PC-3 (cell line): ENCODE measurements at regions not wholly inside any gene's neighbourhood (a gene's known extent, or its start where the extent isn't known, plus 50 kb on each side); places are given as distances from the start of the nearest gene placed in this dataset.

Experiments
- ATAC-seq: fragments of 200-7000 bp; cut with Tn5 transposase; 2 replicates; pipeline ENCODE4 v1.9.1; 2020; ENCODE audit warnings: mild to moderate bottlenecking, moderate library complexity
- BruUV-seq: library from RNA; stranded (reverse); fragments of 400-500 nt; replicated peaks from 2 replicates; lab custom pipeline; 2021; lab: Mats Ljungman, UMichigan
- CTCF ChIA-PET: fragments of 300-600 bp; sonication (Branson Sonifier 250); formaldehyde crosslinking; loops from one replicate; lab custom pipeline; 2022; ENCODE audit warnings: antibody characterized with exemption; lab: Charles Lee
- POLR2A ChIA-PET: fragments of 300-600 bp; sonication (Branson Sonifier 250); formaldehyde crosslinking; loops from one replicate; lab custom pipeline; 2022; ENCODE audit warnings: antibody characterized with exemption; ENCODE audit not compliant: unreplicated experiment; lab: Charles Lee
- DNase-seq: peaks from one replicate; pipeline ENCODE4 v3.0.0-alpha.2; 2015
- H2AFZ ChIP-seq: fragments of 300-600 bp; sonication (generic); 2 replicates; pipeline ENCODE4 v1.6.0; 2016; ENCODE audit warnings: antibody characterized with exemption, low read length
- H3F3A ChIP-seq: fragments of 300-600 bp; sonication (generic); one replicate; pipeline ENCODE4 v1.6.0; 2017; ENCODE audit warnings: antibody characterized with exemption, low read length, control low read depth, mild to moderate bottlenecking; ENCODE audit not compliant: unreplicated experiment
- H3K27ac ChIP-seq: fragments of 300-600 bp; sonication (generic); 2 replicates; pipeline ENCODE4 v1.5.1; 2016; ENCODE audit warnings: mild to moderate bottlenecking, low read length
- H3K27me3 ChIP-seq: fragments of 300-600 bp; sonication (generic); 2 replicates; pipeline ENCODE4 v1.6.1; 2016; ENCODE audit warnings: low read length, mixed read lengths
- H3K36me3 ChIP-seq: fragments of 300-600 bp; sonication (generic); 2 replicates; pipeline ENCODE4 v1.6.1; 2016; ENCODE audit warnings: low read depth, mixed run types, low read length, mixed read lengths
- H3K4me1 ChIP-seq: fragments of 300-600 bp; sonication (generic); 2 replicates; pipeline ENCODE4 v1.5.1; 2016; ENCODE audit warnings: low read length; ENCODE audit not compliant: insufficient read depth
- H3K4me2 ChIP-seq: fragments of 300-600 bp; sonication (generic); 2 replicates; pipeline ENCODE4 v1.6.0; 2016; ENCODE audit warnings: low read length
- H3K4me3 ChIP-seq: fragments of 300-600 bp; sonication (generic); 2 replicates; pipeline ENCODE4 v1.5.1; 2016; ENCODE audit warnings: mild to moderate bottlenecking, low read length, mixed read lengths
- H3K79me2 ChIP-seq: fragments of 300-600 bp; sonication (generic); 2 replicates; pipeline ENCODE4 v1.6.1; 2017; ENCODE audit warnings: low read length, mixed read lengths
- H3K9ac ChIP-seq: fragments of 300-600 bp; sonication (generic); 2 replicates; pipeline ENCODE4 v1.6.0; 2016; ENCODE audit warnings: mild to moderate bottlenecking, low read length
- H3K9me2 ChIP-seq: fragments of 300-600 bp; sonication (generic); replicated peaks from 2 replicates; pipeline ENCODE4 v1.6.1; 2016; ENCODE audit warnings: mixed run types, low read length, mixed read lengths
- H3K9me3 ChIP-seq: fragments of 300-600 bp; sonication (generic); 2 replicates; pipeline ENCODE4 v1.6.1; 2016; ENCODE audit warnings: low read length, mixed read lengths
- H4K20me1 ChIP-seq: fragments of 300-600 bp; sonication (generic); 2 replicates; pipeline ENCODE4 v1.6.1; 2016; ENCODE audit warnings: low read length, mixed read lengths
- CTCF ChIP-seq: fragments of 300-600 bp; sonication (generic); conservative IDR thresholded peaks from 2 replicates; pipeline ENCODE4 v1.5.1; 2017; ENCODE audit warnings: antibody characterized with exemption, low read depth, mild to moderate bottlenecking, low read length
- EZH2 ChIP-seq: fragments of 300-600 bp; sonication (generic); IDR thresholded peaks from one replicate; pipeline ENCODE4 v1.6.1; 2017; ENCODE audit warnings: antibody characterized with exemption, mild to moderate bottlenecking, low read length; ENCODE audit not compliant: unreplicated experiment
- EZH2phosphoT487 ChIP-seq: fragments of 300-600 bp; sonication (generic); IDR thresholded peaks from 2 replicates; pipeline ENCODE4 v1.6.1; 2018; ENCODE audit warnings: mild to moderate bottlenecking, antibody characterized with exemption, low read length, borderline replicate concordance
- intact Hi-C: fragments of 100-400 bp; cut with micrococcal nuclease; formaldehyde crosslinking; loops from 2 replicates; pipeline ENCODE4 v1.9.0; 2023

GRCh38 chr4:128456171-128456570, 168.6 kb upstream of the PGRMC2 start:
- intact Hi-C loops: no loop called here
- DNase-seq: no peak

GRCh38 chr4:128455480-128455879, 167.9 kb upstream of the PGRMC2 start:
- Histone ChIP-seq H3K9me2 (no peaks in the 10 kb centered on the region), H3F3A (no peaks in the 10 kb centered on the region), H3K36me3 (no peaks in the 10 kb centered on the region), H3K4me3 (no peak overlapping the region), H3K4me2 (no peak overlapping the region), H3K9ac (no peak overlapping the region), H3K27me3 (no peaks in the 10 kb centered on the region), H2AFZ (no peak overlapping the region), H3K79me2 (no peaks in the 10 kb centered on the region), H4K20me1 (no peaks in the 10 kb centered on the region), H3K27ac (no peak overlapping the region), H3K4me1 (peaks cover 7% of the 10 kb centered on the region), H3K9me3 (no peaks in the 10 kb centered on the region)
- no peak for TF ChIP-seq EZH2phosphoT487
- no peak for TF ChIP-seq CTCF
- no peak for TF ChIP-seq EZH2
- ChIA-PET CTCF (interaction anchor here (0.5 kb wide), 1 partner anchor 98 kb away, joined by 3 read pairs; no protein-coding TSS in a partner anchor), POLR2A (no interaction called here)
- DNase-seq (no peak), ATAC-seq (no peak)
- intact Hi-C loops: loop anchor here (2.0 kb wide), 3 partner anchors 61 to 189 kb away; no protein-coding TSS in a partner anchor
- BruUV-seq: no TSS peak

More at GRCh38 chr4:128456171-128456570, 168.6 kb upstream of the PGRMC2 start:
- Histone ChIP-seq H3K9me2 (no peaks in the 10 kb centered on the region), H3K79me2 (no peaks in the 10 kb centered on the region), H3K4me2 (no peak overlapping the region), H3K36me3 (no peaks in the 10 kb centered on the region), H3K4me3 (no peak overlapping the region), H3K4me1 (peaks cover 12% of the 10 kb centered on the region), H4K20me1 (no peaks in the 10 kb centered on the region), H2AFZ (no peak overlapping the region), H3F3A (no peaks in the 10 kb centered on the region), H3K9ac (no peak overlapping the region), H3K27me3 (no peaks in the 10 kb centered on the region), H3K9me3 (no peaks in the 10 kb centered on the region), H3K27ac (no peak overlapping the region)
- ATAC-seq: no peak
- no TSS peak for BruUV-seq
- ChIA-PET POLR2A (no interaction called here), CTCF (interaction anchor here (0.5 kb wide), 1 partner anchor 97 kb away, joined by 3 read pairs; no protein-coding TSS in a partner anchor)
- TF ChIP-seq EZH2phosphoT487 (no peak), EZH2 (no peak), CTCF (no peak)

- H3K4me1 ChIP-seq: peaks cover 7% of the 10 kb centered on the region
- peak overlapping the region; percentile 12; the same call in 1 of the 2 replicates for H3K27ac ChIP-seq
- no peaks in the 10 kb centered on the region for H3F3A ChIP-seq
- TF ChIP-seq EZH2phosphoT487 (no peak), CTCF (no peak), EZH2 (no peak)
- 0 out of 2 replicates have a peak overlapping the region, but pooled peaks have one; percentile 7 for H2AFZ ChIP-seq
- no peaks in the 10 kb centered on the region for H4K20me1 ChIP-seq
- POLR2A ChIA-PET: no interaction called here
- no peaks in the 10 kb centered on the region for H3K27me3 ChIP-seq
- BruUV-seq: no TSS peak
- ATAC-seq (peak; percentile 18; the same call in 1 of the 2 replicates), DNase-seq (no peak)
- H3K9ac ChIP-seq: no peak overlapping the region
- CTCF ChIA-PET: interaction anchor here (0.5 to 1.3 kb wide), 10 partner anchors 16 to 355 kb away, joined by 3 to 6 read pairs (median 4); partner anchors contain the start of gene JADE1
- intact Hi-C loops: loop anchor here (1.0 to 5.0 kb wide), 6 partner anchors 62 to 354 kb away; partner anchors contain the start of gene JADE1
- H3K4me3 ChIP-seq: 0 out of 2 replicates have a peak overlapping the region, but pooled peaks have one; percentile 30
- H3K9me3 ChIP-seq: no peaks in the 10 kb centered on the region
- no peaks in the 10 kb centered on the region for H3K36me3 ChIP-seq
- H3K4me2 ChIP-seq: peak overlapping the region; percentile 58
- no peaks in the 10 kb centered on the region for H3K9me2 ChIP-seq
- H3K79me2 ChIP-seq: no peaks in the 10 kb centered on the region
Measured at GRCh38 chr4:128454881-128455280, 167.3 kb upstream of the PGRMC2 start.
